Neural crest cell (in vitro differentiated cells): ENCODE measurements at regions not wholly inside any gene's neighbourhood (a gene's known extent, or its start where the extent isn't known, plus 50 kb on each side); places are given as distances from the start of the nearest gene placed in this dataset.

ENCODE experiments used
- DNase-seq: peaks from one replicate; pipeline ENCODE4 v3.0.0; 2021; ENCODE audit warnings: low read depth, mixed read lengths, low spot score
- H3K27ac Mint-ChIP-seq: one replicate; pipeline ENCODE4 v1.8.0; 2021; ENCODE audit warnings: mild to moderate bottlenecking, mixed read lengths; ENCODE audit not compliant: unreplicated experiment
- H3K27me3 Mint-ChIP-seq: 2 replicates; pipeline ENCODE4 v1.8.0; 2021; ENCODE audit warnings: low read depth, mild to moderate bottlenecking, mixed read lengths
- H3K36me3 Mint-ChIP-seq: 2 replicates; pipeline ENCODE4 v1.8.0; 2021; ENCODE audit warnings: low read depth, mild to moderate bottlenecking, mixed read lengths
- H3K4me1 Mint-ChIP-seq: 2 replicates; pipeline ENCODE4 v1.8.0; 2021; ENCODE audit warnings: mixed read lengths
- H3K4me3 Mint-ChIP-seq: one replicate; pipeline ENCODE4 v1.8.0; 2021; ENCODE audit warnings: mild to moderate bottlenecking, mixed read lengths
- H3K9me3 Mint-ChIP-seq: 2 replicates; pipeline ENCODE4 v1.8.0; 2021; ENCODE audit warnings: mixed read lengths
- CTCF ChIP-seq: fragments of 200-600 bp; sonication (generic); conservative IDR thresholded peaks from 2 replicates; pipeline ENCODE4 v1.5.0; 2021; ENCODE audit warnings: antibody characterized with exemption, mild to moderate bottlenecking

- no peak overlapping the region for H3K4me3 Mint-ChIP-seq
- no peak for DNase-seq
- H3K27ac Mint-ChIP-seq: no peak overlapping the region
- TF ChIP-seq CTCF: no peak
- H3K9me3 Mint-ChIP-seq: peaks cover 15% of the 10 kb centered on the region
- H3K4me1 Mint-ChIP-seq: peaks cover 17% of the 10 kb centered on the region
- H3K36me3 Mint-ChIP-seq: peaks cover 3% of the 10 kb centered on the region
- no peaks in the 10 kb centered on the region for H3K27me3 Mint-ChIP-seq
These were observed 101.5 kb upstream of the EGR2 start for GRCh38 chr10:62917475-62918238.

- Mint-ChIP-seq H3K36me3 (peaks cover 3% of the 10 kb centered on the region), H3K27ac (peak overlapping the region; percentile 44), H3K4me1 (peaks cover 31% of the 10 kb centered on the region), H3K27me3 (no peaks in the 10 kb centered on the region), H3K9me3 (peaks cover 18% of the 10 kb centered on the region), H3K4me3 (no peak overlapping the region)
- DNase-seq: no peak
- TF ChIP-seq CTCF: no peak
These were observed 100.0 kb upstream of the EGR2 start for GRCh38 chr10:62916141-62916603.

DNA sequence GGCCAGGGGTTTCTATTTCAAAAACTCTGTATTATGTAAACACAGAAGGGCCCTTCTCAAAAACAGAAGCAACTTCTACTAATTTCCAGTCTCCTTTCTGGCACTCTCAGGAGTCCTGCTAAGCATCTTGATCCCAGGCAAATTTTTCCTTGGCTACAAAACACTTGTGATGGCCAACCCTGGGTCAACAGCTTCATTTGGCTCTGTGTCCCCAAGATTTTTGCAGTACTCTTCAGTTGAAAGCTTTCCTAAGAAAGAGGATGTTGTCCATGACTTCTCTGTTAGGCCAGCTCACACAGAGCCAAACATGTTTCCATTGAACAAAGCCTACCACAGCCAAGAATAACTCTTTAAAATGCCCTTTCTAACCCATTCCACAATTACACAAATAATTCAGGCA is 99.0 kb upstream of the EGR2 start:
- peaks cover 3% of the 10 kb centered on the region for H3K36me3 Mint-ChIP-seq
- DNase-seq: no peak
- TF ChIP-seq CTCF: no peak
- H3K4me1 Mint-ChIP-seq: peaks cover 39% of the 10 kb centered on the region
- no peaks in the 10 kb centered on the region for H3K27me3 Mint-ChIP-seq
- H3K27ac Mint-ChIP-seq: no peak overlapping the region
- H3K4me3 Mint-ChIP-seq: no peak overlapping the region
- peaks cover 18% of the 10 kb centered on the region for H3K9me3 Mint-ChIP-seq

DNA sequence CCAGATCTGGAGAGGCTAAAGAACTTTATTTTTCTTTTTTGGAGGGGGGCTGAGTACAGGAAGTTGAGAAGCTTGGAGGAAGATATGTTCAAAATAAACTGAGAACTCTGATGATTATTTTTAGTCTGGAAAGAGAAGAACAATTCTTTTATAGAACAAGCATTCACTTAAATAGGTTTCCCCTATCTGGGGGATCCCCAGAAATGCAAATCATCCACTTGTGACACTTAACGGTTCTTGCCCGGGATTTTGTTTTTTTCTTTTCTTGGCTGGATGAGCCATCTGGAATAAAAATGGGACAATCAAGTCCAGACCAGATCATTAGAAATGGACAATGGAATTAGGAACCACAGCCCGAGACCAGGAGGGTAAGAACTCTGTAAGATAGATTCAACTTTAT is 95.9 kb upstream of the EGR2 start:
- TF ChIP-seq CTCF: no peak
- Mint-ChIP-seq H3K27ac (peak overlapping the region; percentile 91), H3K4me3 (peak overlapping the region; percentile 49), H3K27me3 (no peaks in the 10 kb centered on the region), H3K4me1 (peaks cover 44% of the 10 kb centered on the region), H3K36me3 (peaks cover 3% of the 10 kb centered on the region), H3K9me3 (peaks cover 18% of the 10 kb centered on the region)
- DNase-seq: no peak

- TF ChIP-seq CTCF: no peak
- peaks cover 3% of the 10 kb centered on the region for H3K36me3 Mint-ChIP-seq
- peaks cover 15% of the 10 kb centered on the region for H3K9me3 Mint-ChIP-seq
- peak overlapping the region; percentile 91 for H3K27ac Mint-ChIP-seq
- H3K27me3 Mint-ChIP-seq: no peaks in the 10 kb centered on the region
- H3K4me3 Mint-ChIP-seq: peak overlapping the region; percentile 49
- peaks cover 44% of the 10 kb centered on the region for H3K4me1 Mint-ChIP-seq
- peak; percentile 36 for DNase-seq
These were observed 95.2 kb upstream of the EGR2 start for GRCh38 chr10:62911210-62911963.
